HG03139 (cell line): ENCODE measurements at regions not wholly inside any gene's neighbourhood (a gene's known extent, or its start where the extent isn't known, plus 50 kb on each side); places are given as distances from the start of the nearest gene placed in this dataset.
"Not testable (repeated sequence)": the region's sequence is repeated elsewhere in the genome, so short reads cannot be mapped to it uniquely, and the experiment has no call there.

Experiments used
- ATAC-seq: cut with Tn5 transposase; IDR thresholded peaks from one replicate; pipeline ENCODE4 v1.9.1; 2021; ENCODE audit not compliant: unreplicated experiment

DNA sequence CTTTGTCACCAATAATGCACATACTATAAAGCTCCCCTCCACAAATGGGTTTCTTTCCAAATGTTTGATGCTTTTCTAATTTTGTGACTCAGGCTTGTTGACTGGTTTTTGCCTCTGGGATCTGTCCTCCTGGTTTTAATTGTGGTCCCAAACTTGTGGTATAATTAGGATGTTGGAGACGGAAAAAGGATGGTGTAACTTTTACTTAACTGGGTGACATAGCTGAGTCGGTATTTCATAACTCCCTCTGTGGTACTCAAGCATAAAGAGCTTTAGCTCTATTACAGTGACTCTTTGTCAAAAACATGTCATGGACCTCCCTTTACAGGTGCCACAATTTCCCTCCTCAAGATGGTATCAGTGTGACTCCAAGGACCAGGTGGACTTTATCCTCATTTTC lies 119.7 kb upstream of the RBPJ start:
- no peak for ATAC-seq

DNA sequence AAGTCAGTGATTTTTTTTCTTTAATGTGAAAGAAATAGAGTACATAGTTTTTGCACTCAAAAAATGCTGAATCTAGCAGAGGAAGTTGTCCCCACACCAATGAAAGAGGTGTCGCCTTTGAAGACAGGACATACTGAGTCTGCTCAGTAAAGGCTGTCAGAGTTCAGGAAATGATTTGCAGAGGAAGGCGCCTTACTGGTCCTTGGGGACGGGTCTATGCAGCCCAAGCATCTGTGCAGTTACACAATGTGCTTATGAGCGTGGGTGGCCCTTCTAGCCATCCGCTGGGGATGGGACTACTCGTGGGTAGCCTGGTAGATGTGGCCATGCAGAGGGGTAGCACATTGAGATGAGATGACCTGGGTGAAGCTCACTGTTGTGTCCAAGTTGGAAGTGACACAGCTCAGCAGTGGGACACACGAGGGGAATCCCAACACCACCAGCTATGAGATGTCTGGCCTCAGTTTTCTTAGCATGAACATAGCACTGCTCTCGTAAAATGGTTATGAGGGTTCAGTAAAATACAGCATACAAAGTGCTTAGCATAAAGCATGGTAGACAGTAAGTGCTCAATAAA lies 116.5 kb upstream of the RBPJ start:
- no peak for ATAC-seq

DNA sequence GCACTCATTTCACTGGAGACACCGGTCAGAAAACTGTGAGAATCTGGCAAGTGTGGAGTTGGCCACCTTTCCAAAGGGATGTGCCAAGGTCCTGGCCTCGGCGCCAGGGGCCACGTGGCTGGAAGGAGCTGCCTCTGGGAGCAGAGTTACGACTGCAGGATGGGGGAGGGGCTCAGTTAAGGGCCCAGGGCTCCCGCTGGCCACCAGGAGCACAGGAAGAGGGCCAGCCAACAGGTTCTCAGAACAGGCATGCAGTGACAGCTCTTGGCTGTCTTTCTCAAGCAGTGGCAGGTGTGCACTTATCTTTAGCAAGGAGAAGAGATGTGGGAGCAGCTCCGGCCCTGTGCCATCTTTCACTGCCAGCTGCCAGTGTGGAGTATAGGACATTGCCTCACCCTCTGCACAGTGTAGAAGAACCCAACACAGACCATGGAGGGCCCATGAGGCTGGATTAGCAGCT lies 115.9 kb upstream of the RBPJ start:
- ATAC-seq: no peak

DNA sequence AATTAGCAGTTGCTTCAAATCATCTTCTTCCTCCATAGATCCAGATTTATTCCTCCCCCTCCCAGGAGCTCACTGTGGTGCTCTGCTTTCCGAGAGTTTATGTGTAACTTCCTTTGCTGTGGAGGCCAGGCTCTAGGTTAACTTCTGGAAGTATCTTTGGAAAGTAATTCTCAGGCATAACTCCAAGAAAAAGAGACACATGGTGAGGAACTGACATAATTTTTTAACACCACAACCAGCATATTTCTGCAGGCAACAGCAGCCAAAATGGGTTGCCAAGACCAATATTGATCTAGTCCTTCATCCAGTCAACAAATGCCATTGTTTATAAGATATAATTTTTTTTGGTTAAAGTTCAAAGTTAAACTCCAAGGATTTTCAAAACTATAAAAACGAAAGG lies 114.5 kb upstream of the RBPJ start:
- ATAC-seq: no peak

DNA sequence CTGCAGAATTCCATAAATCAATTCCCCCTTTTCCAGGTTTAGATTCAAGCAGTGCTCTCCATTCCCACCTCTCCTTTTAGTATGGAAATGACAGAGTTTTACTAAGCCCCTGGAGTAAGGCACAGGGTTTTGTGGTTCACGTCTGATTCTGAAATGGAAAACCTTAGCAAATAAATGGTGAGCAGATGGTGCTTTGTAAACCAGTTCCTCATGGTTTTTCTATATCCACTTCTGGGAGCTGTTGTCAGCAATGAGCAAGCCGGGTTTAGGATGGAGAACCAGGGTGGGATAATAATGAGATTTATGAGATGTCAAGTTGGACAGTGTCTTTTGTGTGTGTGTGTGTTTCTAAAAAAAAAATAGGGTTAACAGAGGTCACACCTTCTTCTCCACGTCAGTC lies 113.8 kb upstream of the RBPJ start:
- no peak for ATAC-seq

DNA sequence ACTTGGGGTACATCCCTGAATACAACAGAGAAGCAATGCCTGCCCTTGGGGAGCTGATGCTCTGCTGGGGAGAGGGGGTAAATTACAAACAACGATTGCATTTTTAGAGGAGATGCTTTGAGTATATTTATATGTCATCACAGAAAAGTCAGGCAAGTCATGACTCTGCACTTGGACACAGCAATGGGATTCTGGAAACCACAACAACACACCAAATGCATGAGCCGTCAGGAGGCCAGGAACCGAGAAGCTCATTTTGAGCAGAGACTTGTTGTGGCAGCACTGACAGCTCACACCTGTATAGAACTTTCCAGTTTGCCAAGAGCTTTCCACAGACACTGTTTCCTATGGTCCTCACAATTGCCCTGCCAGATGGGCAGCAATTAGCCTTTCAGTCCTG lies 113.2 kb upstream of the RBPJ start:
- ATAC-seq: no peak

DNA sequence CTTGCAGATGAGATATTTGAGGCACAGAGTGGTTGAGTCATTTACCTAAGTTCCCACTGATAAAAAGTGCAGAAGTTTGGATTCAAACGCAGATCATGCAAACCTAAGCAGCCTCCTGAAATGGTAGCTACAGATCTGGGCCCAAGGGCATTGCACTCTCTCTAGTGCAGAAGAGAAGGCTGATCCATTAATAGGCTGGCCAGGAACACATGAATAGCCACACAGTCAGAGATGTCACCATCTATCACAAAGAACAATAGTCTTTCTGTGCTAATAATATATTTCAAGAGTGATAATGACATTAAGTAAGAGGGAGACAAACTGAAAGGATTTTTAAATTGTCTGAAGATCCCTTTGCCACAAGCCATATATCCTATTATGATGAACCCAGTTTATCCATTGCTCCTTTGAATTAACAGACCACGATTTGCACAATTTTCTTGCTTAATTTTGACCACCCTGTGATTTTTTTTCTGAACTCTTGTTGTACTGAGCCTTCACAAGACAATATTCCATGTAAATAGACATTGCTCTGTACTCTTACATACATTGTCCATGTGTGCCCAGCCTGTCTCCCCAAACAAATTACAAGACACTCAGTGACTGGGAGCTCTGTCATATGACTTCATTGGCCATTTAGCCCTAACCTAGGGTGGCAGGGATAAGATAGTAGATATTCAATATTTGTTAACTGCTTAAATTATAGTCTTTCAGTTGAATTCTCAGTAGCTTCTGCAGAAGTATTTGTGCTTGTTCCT lies 112.4 kb upstream of the RBPJ start:
- no peak for ATAC-seq

DNA sequence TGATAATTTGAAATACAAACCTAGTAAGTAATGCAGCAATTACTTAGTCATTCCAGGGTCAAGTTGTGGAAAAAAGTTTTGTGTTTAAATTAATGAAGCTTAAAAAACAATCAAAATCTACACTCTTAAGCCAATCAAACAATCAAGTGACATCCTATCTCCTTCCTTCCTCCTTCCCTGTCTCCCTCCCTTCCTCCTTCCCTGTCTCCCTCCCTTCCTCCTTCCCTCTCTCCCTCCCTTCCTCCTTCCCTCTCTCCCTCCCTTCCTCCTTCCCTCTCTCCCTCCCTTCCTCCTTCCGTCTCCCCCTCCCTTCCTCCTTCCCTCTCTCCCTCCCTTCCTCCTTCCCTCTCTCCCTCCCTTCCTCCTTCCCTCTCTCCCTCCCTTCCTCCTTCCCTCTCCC lies 111.4 kb upstream of the RBPJ start:
- not testable (repeated sequence) for ATAC-seq

DNA sequence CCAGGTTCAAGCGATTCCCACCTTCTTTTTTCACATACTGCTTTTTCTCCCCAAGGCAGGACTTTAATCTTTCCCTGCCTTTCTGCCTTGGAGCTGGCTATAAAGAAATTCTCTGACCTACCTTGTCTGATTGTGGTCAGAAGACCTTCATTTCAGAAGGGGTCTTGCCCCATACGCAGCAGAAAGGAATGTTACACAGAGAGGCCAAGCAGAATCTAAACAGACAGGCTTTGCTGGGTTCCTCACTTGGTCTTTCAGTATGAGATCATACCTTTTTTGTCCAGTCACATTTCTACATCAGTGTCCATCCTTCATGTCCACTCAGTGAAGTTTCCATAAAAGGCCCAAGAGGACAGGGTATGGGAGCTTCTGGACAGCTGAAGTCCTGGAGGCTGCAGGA lies 108.3 kb upstream of the RBPJ start:
- ATAC-seq: no peak

DNA sequence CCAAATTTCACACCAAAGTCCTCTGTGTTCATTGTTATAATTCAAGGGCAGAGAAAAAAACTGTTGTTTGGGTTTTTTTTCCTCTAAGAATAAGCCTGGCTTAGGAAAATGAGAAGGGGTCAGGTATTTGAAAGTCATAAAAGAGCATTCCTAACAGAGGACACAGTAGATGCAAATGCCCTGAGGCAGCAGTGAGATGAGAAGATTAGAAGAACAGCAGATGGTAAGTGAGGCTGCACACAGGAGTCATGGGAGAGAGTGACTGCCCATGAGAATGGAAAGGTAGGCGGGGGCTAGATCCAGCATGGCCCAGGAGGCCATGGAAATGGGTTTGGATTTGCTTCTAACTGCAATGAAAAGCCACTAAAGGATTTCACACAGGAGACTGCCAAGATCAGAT lies 107.5 kb upstream of the RBPJ start:
- no peak for ATAC-seq

DNA sequence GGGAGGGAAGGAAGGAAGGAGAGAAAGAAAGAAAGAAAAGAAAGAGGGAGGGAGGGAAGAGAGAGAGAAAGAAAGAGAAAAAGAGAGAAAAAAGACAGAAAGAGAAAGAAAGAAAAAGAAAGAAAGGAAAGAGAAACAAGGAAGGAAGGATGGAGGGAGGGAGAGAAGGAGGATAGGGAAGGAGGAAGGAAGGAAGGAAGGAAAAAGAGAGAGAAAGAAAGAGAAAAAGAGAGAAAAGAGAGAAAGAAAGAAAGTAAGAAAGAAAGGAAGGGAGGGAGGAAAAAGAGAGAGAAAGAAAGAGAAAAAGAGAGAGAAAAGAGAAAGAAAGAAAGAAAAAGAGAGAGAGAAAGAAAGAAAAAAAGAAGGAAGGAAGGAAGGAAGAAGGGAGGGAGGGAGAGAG lies 105.8 kb upstream of the RBPJ start:
- no peak for ATAC-seq

DNA sequence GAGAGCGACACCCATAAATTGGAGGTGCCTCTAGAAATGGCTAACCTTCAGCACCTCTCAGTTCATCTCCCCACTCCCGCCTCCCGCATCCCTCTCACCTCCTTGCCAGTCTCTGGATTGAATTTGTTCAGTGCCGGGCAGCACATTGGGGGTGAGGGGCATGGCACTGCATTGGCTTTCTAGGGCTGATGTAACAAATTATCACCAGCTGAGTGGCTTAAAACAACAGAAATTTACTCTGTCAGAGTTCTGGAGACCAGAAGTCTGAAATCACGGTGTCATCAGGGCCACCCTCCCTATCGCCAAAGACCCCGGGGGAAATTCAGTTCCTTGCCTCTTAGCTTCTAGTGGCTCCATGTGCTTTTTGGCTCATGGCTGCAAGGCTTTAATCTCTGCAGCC lies 105.1 kb upstream of the RBPJ start:
- no peak for ATAC-seq

DNA sequence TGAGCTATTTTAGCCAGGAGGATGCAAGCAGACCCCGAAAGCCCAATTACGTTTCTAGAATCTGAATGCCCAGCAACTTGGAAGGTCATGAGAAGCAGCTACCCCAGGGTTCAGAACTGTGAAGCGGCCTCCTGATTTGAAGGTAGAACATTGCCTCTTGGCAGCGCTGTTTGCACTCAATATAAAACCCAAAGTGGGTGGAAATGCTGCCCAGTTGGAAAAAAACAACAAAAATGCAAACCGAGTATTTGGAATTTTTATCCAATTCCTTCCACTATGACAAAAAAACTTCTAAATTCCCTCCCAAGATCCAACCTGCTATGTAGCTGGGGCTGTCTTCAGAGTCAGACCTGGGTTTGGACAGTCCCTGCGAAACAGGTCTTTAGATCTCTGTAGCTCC lies 103.3 kb upstream of the RBPJ start:
- ATAC-seq: no peak

DNA sequence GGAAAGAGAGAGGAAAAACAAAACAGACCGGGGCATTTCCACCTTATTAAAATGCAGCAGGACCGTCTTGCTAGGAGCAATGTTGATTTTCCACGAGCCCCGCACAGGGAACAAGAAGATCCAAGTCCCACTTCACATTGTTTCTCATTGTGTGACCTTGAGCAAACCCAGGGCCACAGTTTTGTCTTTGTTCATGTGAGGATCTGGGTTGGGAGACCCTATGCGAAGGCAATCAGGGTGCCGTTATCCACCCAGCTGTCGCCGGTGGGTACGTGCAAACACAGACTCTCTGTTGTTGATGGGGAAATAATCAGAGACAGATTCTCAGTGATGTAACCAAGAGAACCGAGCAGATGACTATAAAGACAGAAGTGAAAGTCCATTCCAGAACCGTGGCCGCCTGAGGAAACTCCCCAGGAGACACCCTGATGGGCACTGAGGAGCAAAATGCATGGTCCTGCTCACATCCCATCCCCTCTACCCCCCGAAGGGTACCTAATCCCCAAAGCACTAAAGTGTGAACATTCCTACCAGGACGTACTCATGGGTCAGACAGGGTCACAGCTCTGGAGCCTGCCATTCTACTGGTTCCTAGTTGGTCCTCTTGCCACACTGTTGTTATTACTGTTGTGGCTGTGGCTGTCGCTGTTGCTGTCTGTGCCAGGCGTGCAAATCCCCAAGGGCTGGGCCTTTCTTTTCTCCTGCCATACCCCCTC lies 102.7 kb upstream of the RBPJ start:
- no peak for ATAC-seq

DNA sequence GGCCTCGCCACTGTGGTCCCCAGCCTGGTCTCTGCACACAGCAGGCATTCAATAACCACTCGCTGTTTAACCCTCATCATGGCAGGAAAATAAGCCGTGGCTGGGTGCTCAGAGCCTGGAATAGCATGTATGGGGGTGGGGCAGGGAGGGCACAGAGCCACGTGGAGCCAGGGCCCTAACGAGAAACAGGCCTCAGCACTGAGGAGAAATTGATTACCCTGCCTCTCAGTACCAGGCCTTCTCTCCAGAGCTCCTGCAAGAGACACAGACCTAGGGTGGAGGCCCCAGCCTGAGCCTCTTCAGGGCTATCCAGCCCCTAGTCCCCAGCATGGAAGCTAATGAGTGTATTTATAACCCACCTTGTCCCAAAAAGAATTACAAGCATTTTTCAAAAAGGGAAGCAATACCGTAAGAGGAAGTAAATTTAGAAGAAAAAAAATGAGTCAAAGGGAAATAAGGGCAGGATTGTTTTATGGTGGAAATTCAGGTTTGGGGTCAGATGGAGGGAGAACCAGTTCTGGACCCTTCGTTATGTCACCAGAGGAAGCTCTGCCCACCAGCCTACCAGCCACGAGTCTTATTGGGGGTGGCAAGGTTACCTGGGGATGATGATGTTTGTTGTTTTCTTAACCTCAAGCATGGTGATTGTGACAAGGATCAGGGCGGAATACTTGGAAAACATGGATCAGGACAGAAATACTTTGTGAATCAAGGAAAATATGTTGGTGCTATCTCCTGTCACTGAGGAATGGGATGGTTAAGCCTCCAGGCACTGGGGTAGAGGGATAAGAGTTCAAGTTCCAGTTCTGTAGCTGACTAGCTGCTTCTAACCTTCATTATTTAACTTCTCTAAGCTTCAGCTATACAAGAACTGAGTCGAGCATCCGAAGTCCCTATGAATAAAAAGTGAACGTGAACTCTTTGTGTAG lies 101.9 kb upstream of the RBPJ start:
- ATAC-seq: no peak

DNA sequence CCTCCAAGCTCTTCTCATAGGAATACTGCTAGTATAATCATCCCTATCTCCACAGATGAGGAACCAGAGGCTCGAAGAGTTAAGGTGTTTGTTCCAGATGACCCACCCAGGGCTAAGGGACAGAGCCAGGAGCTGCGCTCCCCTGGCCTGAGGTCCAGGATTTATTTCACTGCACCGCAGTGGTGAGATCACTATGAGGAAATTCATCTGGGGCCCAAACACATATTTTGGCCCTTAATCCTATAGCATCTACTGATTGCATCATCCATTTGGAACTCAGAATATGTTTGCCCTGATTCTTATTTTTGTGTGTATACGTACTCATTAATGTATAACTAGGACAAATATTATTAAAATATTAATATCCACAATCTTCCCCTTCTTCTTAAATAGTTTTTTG lies 100.1 kb upstream of the RBPJ start:
- ATAC-seq: no peak

DNA sequence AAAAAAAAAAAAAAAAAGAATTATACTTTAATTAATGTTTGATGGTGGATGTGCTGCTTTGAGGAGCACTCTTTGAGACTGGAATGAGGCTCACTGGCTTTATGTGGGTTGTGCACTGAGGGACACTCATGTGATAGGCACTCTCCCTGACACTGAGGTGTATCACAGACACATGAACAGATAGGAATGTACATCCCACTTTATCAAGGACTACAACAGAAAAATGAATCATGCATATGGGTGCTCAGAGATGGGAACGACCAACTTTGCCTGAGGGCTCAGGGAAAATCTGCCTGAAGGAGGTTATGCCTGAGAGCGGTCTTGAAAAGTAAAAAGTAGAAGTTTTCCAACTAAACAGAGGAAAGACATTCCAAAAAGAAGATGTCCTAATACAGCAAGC lies 97.7 kb upstream of the RBPJ start:
- ATAC-seq: no peak

DNA sequence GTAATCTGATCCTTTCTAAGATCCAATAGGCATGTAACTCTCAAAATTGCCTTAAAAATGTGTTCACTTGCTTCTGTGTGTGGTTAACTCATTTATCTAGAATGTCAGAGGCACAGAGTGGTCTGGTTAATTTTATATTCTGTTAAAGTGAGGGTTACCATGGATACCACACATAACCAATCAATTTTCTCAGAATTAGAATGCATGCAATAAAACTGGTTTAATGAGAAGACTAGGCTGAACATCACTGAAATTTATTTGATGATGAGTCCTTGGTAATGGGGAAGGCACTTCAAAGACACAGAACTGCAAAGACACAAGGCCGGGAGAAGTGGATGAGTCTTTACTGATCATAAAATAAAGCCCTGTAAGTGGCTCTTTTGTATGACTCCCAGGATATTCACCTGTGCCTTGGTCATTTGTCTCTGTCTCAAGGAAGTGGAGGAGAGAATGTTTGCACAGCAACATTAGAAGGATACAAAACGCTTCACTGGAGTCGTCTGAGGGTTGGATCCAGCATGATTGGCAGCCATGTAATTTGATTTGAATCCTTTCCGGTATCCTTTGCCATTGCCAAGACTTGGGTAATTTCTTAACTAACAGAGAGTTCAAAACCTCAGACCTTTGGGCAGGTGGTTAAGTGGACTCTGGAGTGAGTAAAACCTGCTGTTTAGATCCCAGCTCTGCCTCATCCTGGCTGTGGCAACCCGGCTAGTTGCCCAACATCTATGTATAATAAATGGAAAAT lies 94.0 kb upstream of the RBPJ start:
- ATAC-seq: no peak

DNA sequence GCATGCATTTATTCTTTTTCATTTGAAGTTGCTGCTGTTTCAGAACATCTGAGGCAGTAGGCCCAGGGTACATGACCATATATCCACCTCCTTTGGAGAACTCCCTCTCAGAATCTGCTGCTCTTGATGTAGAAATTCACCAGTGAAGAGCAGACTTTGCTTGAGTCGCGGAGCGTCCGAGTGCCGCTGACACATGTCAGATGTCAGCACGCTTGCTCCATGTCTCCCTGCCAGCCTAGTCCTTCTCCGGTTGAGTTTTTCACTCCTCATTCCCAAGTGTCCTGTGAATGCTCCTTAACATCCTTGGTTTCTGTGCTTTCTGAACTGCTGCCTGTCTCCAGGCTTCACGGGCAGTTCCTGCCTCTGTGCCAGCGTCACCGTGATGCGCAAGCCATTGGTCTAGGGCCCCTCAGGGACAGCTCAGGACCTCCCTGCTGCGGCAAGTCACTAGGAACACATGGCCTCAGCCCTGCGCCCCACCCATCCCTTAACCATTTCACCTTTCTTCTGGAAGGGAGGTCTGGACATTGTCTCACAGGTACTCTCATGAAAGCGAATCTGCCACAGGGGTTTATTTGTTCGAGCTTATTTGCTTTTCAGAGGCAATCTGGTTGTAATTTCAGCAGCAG lies 93.1 kb upstream of the RBPJ start:
- no peak for ATAC-seq

DNA sequence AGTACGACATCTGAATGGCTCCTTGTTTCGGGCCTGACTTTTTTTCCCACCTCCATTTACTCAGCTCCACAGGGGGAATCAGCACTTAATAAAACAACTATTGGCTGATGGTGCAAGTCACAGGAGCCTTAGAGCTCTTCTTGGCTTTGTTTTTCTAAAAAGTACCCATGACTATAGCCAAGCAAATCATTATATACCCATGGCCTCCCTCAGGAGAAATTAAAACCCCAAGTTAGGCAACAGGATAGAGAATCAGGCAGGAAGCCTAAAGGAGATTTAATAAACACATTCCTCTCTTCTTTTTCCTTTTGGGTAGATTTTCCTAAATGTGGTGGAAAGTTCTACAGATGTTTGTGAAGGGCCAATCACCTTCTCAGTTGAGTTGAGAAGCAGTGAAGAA lies 91.9 kb upstream of the RBPJ start:
- no peak for ATAC-seq
